ENCODE measurements at regions not wholly inside any gene's neighbourhood (a gene's known extent, or its start where the extent isn't known, plus 50 kb on each side); places are given as distances from the start of the nearest gene placed in this dataset.

GRCh38 chr5:2049876-2050275, 167.2 kb upstream of the IRX4 start:
- dilution Hi-C loops (cut with MboI; ENCODE audit: extremely low pct_ligation_motif_present, low sequenced_read_pairs), result no loop called here
- FAIRE-seq (no peak), DNase-seq (ENCODE audit: low read depth, low spot score) (no peak)
- Histone ChIP-seq H3K9me3 (replicated peaks; ENCODE audit: control insufficient read depth, insufficient read depth, low read length) (no peaks in the 10 kb centered on the region), H3K4me3 (replicated peaks in 1 of 3; ENCODE audit: insufficient read depth in 1 of 3, low read depth in 1 of 3, low read length in 3 of 3) (no peak overlapping the region), H4K20me1 (replicated peaks; ENCODE audit: control insufficient read depth, extremely low read depth, insufficient read depth, low read length) (no peaks in the 10 kb centered on the region), H3K4me2 (ENCODE audit: insufficient read depth, low read length) (no peak overlapping the region), H3K27me3 (ENCODE audit: control insufficient read depth in 2 of 2, insufficient read depth in 2 of 2, low read length in 2 of 2) (no peaks in the 10 kb centered on the region), H3K9ac (replicated peaks; ENCODE audit: extremely low read depth, insufficient read depth, low read length) (no peak overlapping the region), H3K36me3 (ENCODE audit: control insufficient read depth in 2 of 2, extremely low read depth in 1 of 2, insufficient read depth in 2 of 2, low read length in 2 of 2) (no peaks in the 10 kb centered on the region), H3K4me1 (ENCODE audit: control insufficient read depth, extremely low read depth, insufficient read depth, low read length) (no peaks in the 10 kb centered on the region), H3K27ac (ENCODE audit: insufficient read depth, low read depth, low read length) (no peak overlapping the region), H3K79me2 (ENCODE audit: control insufficient read depth, insufficient read depth, low read length) (no peaks in the 10 kb centered on the region), H2AFZ (ENCODE audit: low read depth, low read length) (no peak overlapping the region), H3K9me1 (replicated peaks; ENCODE audit: control insufficient read depth, extremely low read depth, insufficient read depth, low read length) (no peaks in the 10 kb centered on the region)
- intact Hi-C loops (cut with micrococcal nuclease), result no loop called here
- no TSS peak for BruUV-seq (replicated peaks)
- ChIA-PET POLR2A (no interaction called here), CTCF (interaction anchor here (1.2 kb wide), 1 partner anchor 11 kb away, joined by 5 read pairs; no protein-coding TSS in a partner anchor)
- TF ChIP-seq JUN (IDR thresholded peaks at IDR 0.05; ENCODE audit: borderline replicate concordance, insufficient read depth, insufficient read length, low read depth), result no peak
- TF ChIP-seq POLR2A (IDR thresholded peaks at IDR 0.05; ENCODE audit: low read depth, low read length), result no peak
- TF ChIP-seq POLR2AphosphoS5 (IDR thresholded peaks at IDR 0.05; ENCODE audit: insufficient read depth, low read depth, low read length), result no peak
- TF ChIP-seq EZH2 (IDR thresholded peaks at IDR 0.05; ENCODE audit: borderline replicate concordance, low read depth, low read length, severe bottlenecking), result no peak
- TF ChIP-seq, protein P1, sequence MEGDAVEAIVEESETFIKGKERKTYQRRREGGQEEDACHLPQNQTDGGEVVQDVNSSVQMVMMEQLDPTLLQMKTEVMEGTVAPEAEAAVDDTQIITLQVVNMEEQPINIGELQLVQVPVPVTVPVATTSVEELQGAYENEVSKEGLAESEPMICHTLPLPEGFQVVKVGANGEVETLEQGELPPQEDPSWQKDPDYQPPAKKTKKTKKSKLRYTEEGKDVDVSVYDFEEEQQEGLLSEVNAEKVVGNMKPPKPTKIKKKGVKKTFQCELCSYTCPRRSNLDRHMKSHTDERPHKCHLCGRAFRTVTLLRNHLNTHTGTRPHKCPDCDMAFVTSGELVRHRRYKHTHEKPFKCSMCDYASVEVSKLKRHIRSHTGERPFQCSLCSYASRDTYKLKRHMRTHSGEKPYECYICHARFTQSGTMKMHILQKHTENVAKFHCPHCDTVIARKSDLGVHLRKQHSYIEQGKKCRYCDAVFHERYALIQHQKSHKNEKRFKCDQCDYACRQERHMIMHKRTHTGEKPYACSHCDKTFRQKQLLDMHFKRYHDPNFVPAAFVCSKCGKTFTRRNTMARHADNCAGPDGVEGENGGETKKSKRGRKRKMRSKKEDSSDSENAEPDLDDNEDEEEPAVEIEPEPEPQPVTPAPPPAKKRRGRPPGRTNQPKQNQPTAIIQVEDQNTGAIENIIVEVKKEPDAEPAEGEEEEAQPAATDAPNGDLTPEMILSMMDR (IDR thresholded peaks at IDR 0.05; ENCODE audit: extremely low read depth in 1 of 2, insufficient read depth in 1 of 2, low read depth in 1 of 2, low read length in 2 of 2), result no peak
- no peak for TF ChIP-seq MYC (IDR thresholded peaks at IDR 0.05; ENCODE audit: low read depth, low read length)
- TF ChIP-seq GATA2 (IDR thresholded peaks at IDR 0.05; ENCODE audit: insufficient read depth, insufficient read length, low read depth, low read length), result no peak
- TF ChIP-seq FOS (IDR thresholded peaks at IDR 0.05; ENCODE audit: borderline replicate concordance, insufficient read depth, low read length), result no peak
- no peak for TF ChIP-seq MAX (IDR thresholded peaks at IDR 0.05; ENCODE audit: insufficient read depth, insufficient read length)

All from endothelial cell of umbilical vein (primary cell).